HG02981 (cell line): ENCODE measurements at regions not wholly inside any gene's neighbourhood (a gene's known extent, or its start where the extent isn't known, plus 50 kb on each side); places are given as distances from the start of the nearest gene placed in this dataset.

ENCODE experiments used
- ATAC-seq: cut with Tn5 transposase; IDR thresholded peaks from one replicate; pipeline ENCODE4 v1.9.1; 2021; ENCODE audit warnings: mild to moderate bottlenecking, moderate library complexity; ENCODE audit not compliant: unreplicated experiment

DNA sequence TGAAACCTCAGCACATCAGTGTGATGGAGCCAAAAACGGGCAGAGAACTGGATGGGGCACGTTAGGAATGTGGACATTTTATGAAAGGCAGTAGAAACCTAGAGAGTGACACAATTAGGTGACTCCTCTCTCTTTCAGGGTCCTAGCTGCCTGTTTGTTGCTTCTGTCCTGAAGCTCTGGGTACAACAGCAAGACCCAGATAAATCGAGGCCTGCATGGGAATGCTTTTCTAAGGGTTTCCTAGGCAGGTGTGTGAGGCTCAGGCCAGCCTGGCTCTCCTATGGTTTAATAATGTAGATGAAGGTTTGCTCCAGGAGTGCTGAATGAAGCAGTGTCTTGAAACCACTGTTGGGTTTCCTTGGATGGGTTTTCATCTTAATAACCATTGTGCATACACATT, 517.1 kb upstream of the RAB6C start:
- no peak for ATAC-seq

DNA sequence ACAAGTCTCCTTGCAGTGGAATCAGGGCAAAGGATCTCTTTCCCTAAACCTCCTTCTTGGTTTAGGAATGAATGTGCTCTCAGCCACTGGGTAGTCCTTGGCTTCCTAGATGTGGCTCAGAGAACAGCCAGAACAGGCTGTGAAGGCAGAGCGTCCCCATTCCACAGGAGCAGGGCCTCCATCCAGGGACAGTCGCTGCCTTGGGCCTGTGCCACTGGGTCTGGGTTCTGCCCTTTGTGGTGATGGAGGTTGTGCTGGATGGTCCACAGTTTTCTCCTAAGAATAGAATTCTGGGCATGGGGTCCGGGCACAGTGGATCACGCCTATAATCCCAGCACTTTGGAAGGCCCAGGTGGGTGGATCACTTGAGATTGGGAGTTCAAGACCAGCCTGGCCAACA, 516.5 kb upstream of the RAB6C start:
- no peak for ATAC-seq

GRCh38 chr2:129464036-129464435, 515.4 kb upstream of the RAB6C start:
- ATAC-seq, result no peak

GRCh38 chr2:129464631-129465030, 514.8 kb upstream of the RAB6C start:
- no peak for ATAC-seq

DNA sequence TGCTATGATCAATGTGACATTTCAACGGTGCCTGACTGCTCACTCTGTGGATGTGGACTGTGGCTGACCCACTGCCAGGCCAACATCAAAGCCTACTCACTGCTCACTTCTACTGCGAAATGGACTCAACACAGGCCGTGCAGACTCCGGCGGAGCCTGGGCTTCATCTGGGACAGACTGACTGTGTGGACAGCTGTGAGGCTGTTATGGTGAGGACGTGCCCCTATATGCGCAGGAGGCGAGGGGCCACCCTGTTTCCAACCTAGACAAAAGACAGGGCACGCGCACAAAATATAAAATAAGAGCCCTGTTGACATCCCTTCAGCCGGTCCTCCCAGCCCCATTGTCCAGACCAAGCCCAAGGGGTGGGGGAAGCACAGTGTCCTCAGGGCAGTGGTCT, 514.4 kb upstream of the RAB6C start:
- no peak for ATAC-seq

DNA sequence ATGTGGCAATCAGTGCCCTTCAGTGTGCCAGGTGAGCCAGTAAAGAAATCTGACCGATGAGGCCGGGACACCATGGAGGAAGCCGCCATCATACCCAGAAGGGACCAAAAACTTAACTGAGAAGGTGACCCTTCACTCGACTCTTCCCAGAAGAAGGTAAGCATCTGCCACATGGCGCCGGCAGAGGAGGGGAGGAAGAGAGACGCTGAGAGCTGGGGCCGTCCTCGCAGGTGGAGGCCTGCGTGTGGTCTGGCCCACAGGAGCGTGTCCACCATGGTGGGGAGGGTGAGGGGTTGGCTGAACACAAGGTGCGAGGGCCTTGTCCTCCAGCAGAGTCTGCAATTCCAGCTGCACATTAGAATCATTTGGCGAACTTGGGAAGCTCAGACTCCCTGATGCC, 513.1 kb upstream of the RAB6C start:
- ATAC-seq, result no peak

DNA sequence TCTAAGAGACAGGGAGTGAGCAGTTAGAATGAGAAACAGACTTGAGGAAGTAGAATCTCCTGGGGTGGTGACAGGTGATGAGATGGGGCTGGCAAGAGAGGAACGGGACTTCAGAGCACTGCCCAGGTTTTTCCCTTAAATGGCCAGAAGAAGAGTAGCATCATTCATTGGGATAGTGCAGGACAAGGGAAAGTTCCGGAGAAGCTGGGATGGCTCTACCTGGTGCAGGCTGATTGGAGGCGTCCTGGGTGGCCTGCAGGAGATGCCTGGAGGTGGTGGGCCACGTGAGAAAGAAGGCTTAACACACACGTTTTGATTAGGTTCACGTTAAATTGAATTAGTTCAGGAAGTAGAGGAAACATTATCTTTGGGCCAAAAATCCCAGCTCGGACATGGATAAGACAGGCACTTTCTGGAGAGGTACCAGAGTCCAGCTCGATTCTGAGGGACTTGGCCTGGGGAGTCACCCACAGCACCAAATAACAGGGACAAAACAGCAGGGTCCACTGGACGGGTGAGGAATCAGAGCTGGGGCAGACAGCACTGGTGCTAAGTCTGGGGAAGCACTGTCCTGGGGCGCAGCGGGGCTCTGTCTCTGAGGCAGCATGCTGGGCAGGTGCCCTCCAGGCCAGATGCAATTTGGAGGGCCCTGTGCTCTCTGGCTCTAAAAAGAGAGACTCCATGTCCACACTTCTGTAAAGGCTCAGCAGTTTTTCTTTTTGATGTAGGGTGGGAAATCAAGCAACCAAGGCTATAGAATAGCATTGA, 512.3 kb upstream of the RAB6C start:
- ATAC-seq, result no peak

GRCh38 chr2:129467941-129468340, 511.5 kb upstream of the RAB6C start:
- ATAC-seq, result no peak

- ATAC-seq, result no peak
These were observed 510.6 kb upstream of the RAB6C start for GRCh38 chr2:129468879-129469278.

- no peak for ATAC-seq
These were observed 510.1 kb upstream of the RAB6C start for GRCh38 chr2:129469389-129469788.

DNA sequence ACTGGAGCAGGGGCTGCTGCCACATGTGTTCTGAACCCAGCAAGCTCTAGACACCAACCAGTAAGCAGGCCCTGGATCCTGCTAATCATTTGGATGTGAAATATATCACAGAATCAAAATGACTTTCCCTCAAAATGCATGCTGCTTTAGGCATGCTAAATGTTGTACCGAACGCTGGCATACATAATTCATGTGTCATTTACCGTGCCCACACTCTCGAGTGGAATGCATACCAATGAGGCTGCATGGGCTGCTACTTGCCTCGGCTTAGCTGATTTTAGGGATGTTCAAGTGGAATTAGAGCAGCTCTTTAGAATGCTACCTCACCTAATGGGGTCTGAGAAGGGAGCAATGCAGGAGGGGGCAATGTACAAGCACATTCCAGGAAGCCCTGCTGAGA, 509.6 kb upstream of the RAB6C start:
- no peak for ATAC-seq

GRCh38 chr2:129478902-129479517, 500.5 kb upstream of the RAB6C start:
- ATAC-seq, result no peak

GRCh38 chr2:129479892-129480291, 499.6 kb upstream of the RAB6C start:
- no peak for ATAC-seq

DNA sequence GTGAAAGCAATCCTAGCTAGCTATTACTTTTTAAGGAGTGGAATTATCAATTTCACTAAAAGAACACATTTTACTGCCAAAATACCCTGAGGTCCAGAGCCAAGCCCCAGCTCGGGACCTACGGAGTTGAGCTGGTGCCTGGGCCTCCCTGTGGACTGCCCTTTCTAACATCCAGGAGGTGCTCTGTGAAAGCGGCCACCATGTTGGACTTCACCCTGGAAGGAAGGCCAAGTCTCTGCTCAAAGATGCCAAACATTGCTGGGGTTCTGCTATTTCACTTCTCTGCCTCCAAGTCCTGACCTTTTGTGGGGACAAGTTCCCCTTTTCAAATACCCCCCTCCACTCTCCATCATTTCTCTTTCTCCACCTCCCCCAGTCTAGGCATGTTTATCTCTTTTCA, 498.7 kb upstream of the RAB6C start:
- no peak for ATAC-seq

GRCh38 chr2:129481306-129482219, 497.9 kb upstream of the RAB6C start:
- ATAC-seq, result no peak

DNA sequence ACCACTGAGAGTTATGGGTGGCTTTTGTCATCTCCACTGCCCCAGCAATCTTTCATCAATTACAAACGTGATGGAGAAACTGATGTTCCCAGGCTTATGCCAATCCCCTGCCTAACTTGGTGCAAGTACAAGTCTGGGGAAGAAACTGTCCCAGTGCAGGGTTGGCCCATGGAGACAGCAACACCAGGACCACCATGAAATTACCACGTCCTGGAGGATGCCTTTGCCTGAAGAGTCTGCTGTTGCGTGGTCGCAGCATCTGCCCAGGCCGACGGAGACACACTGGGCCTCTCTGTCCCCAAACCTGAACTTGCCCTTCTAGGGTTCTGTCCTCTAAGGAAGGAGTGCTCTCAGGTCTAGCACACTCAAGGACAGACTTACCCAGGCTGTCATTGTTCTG, 496.8 kb upstream of the RAB6C start:
- no peak for ATAC-seq

- ATAC-seq, result no peak
These were observed 496.1 kb upstream of the RAB6C start for GRCh38 chr2:129483366-129483765.

- no peak for ATAC-seq
These were observed 494.2 kb upstream of the RAB6C start for GRCh38 chr2:129484999-129485897.

GRCh38 chr2:129488376-129488775, 491.1 kb upstream of the RAB6C start:
- no peak for ATAC-seq

GRCh38 chr2:129490641-129491040, 488.8 kb upstream of the RAB6C start:
- no peak for ATAC-seq

DNA sequence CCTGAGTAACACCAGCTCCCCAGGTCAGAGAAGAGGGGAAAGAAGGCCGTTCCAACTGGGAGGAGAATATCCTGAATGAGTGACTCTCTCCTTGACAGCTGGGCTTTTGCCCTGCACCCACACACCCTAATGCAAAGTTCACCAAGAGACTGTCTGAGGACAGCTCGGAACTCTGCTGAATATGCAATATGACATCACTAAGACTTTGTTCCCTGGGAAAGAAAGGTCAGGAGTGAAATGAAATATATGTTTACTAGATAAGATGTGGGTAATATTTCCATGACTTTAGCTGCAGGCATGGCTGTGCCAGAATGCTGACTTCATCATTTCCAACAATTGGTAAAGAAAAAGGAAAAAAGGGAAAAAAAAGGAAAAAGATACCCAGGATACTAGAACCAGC, 488.2 kb upstream of the RAB6C start:
- ATAC-seq, result no peak
